DND-41 (cell line): ENCODE measurements at regions not wholly inside any gene's neighbourhood (a gene's known extent, or its start where the extent isn't known, plus 50 kb on each side); places are given as distances from the start of the nearest gene placed in this dataset.

Experiments used
- ATAC-seq: fragments of 200-7000 bp; cut with Tn5 transposase; 3 replicates; pipeline ENCODE4 v1.9.1; 2021; ENCODE audit warnings: low read depth; ENCODE audit not compliant: insufficient read depth
- DNase-seq: peaks from one replicate; pipeline ENCODE4 v3.0.0-alpha.2; 2020
- H2AFZ ChIP-seq: 2 replicates; pipeline ENCODE4 v1.6.0; 2012; ENCODE audit warnings: low read depth, low read length
- H3K27ac ChIP-seq: 2 replicates; pipeline ENCODE4 v1.5.1; 2012; ENCODE audit warnings: low read length, inconsistent platforms
- H3K27me3 ChIP-seq: fragments of 200-600 bp; sonication (generic); 2 replicates; pipeline ENCODE4 v1.6.0; 2012; ENCODE audit warnings: low read length, mild to moderate bottlenecking, inconsistent platforms; ENCODE audit not compliant: insufficient read depth, poor library complexity
- H3K36me3 ChIP-seq: 2 replicates; pipeline ENCODE4 v1.5.1; 2012; ENCODE audit warnings: low read length, inconsistent platforms; ENCODE audit not compliant: insufficient read depth
- H3K4me1 ChIP-seq: 2 replicates; pipeline ENCODE4 v1.5.1; 2012; ENCODE audit warnings: mild to moderate bottlenecking, low read length; ENCODE audit not compliant: insufficient read depth
- H3K4me2 ChIP-seq: 2 replicates; pipeline ENCODE4 v1.6.0; 2012; ENCODE audit warnings: mild to moderate bottlenecking, moderate library complexity, low read length, inconsistent platforms; ENCODE audit not compliant: insufficient read depth
- H3K4me3 ChIP-seq, 2 experiments: fragments of 200-600 bp in 1 of 2; shearing (Covaris generic) in 1 of 2; 2 replicates each; pipeline ENCODE4 v1.5.1; 2012 to 2016; ENCODE audit warnings: inconsistent platforms in 2 of 2, low read length in 2 of 2, mild to moderate bottlenecking in 2 of 2, low read depth in 1 of 2, moderate library complexity in 1 of 2
- H3K79me2 ChIP-seq: 2 replicates; pipeline ENCODE4 v1.6.0; 2012; ENCODE audit warnings: low read length, inconsistent platforms; ENCODE audit not compliant: insufficient read depth
- H3K9ac ChIP-seq: 2 replicates; pipeline ENCODE4 v1.6.0; 2012; ENCODE audit warnings: low read depth, mild to moderate bottlenecking, inconsistent platforms, low read length, moderate library complexity
- H3K9me3 ChIP-seq: 2 replicates; pipeline ENCODE4 v1.5.1; 2012; ENCODE audit warnings: low read length, moderate library complexity, mild to moderate bottlenecking, inconsistent platforms; ENCODE audit not compliant: insufficient read depth, severe bottlenecking
- H4K20me1 ChIP-seq: 2 replicates; pipeline ENCODE4 v1.6.0; 2012; ENCODE audit warnings: low read length; ENCODE audit not compliant: insufficient read depth
- CTCF ChIP-seq: IDR thresholded peaks from 2 replicates; pipeline ENCODE4 v1.5.1; 2012; ENCODE audit warnings: borderline replicate concordance, low read length, moderate library complexity, mild to moderate bottlenecking; ENCODE audit not compliant: poor library complexity, severe bottlenecking; ENCODE audit errors: extremely low read depth
- EZH2 ChIP-seq: IDR thresholded peaks from 3 replicates; pipeline ENCODE4 v1.6.1; 2012; ENCODE audit warnings: borderline replicate concordance, low read depth, mild to moderate bottlenecking, moderate library complexity, low read length, inconsistent platforms; ENCODE audit not compliant: severe bottlenecking

GRCh38 chr10:121168545-121169216 is 317.5 kb downstream of the WDR11 start:
- no peaks in the 10 kb centered on the region for H3K36me3 ChIP-seq
- DNase-seq = no peak
- H3K27me3 ChIP-seq = no peaks in the 10 kb centered on the region
- H3K9ac ChIP-seq = no peak overlapping the region
- H3K4me2 ChIP-seq = no peak overlapping the region
- H3K9me3 ChIP-seq = no peaks in the 10 kb centered on the region
- no peak overlapping the region for H3K27ac ChIP-seq
- no peak for ATAC-seq
- no peak overlapping the region for H2AFZ ChIP-seq
- no peak overlapping the region for H3K4me3 ChIP-seq
- H4K20me1 ChIP-seq = no peaks in the 10 kb centered on the region
- H3K4me1 ChIP-seq = no peaks in the 10 kb centered on the region
- no peak for TF ChIP-seq CTCF
- no peak for TF ChIP-seq EZH2
- no peaks in the 10 kb centered on the region for H3K79me2 ChIP-seq

GRCh38 chr10:121169406-121169805 is 318.2 kb downstream of the WDR11 start:
- ATAC-seq (no peak), DNase-seq (no peak)
- Histone ChIP-seq H3K4me2 (no peak overlapping the region), H3K4me1 (no peaks in the 10 kb centered on the region), H4K20me1 (no peaks in the 10 kb centered on the region), H3K9ac (no peak overlapping the region), H3K79me2 (no peaks in the 10 kb centered on the region), H3K9me3 (no peaks in the 10 kb centered on the region), H3K4me3 (no peak overlapping the region), H3K36me3 (no peaks in the 10 kb centered on the region), H3K27ac (no peak overlapping the region), H3K27me3 (no peaks in the 10 kb centered on the region), H2AFZ (no peak overlapping the region)
- TF ChIP-seq EZH2 (no peak), CTCF (no peak)

GRCh38 chr10:121171825-121172787 is 320.9 kb downstream of the WDR11 start:
- DNase-seq (no peak), ATAC-seq (no peak)
- Histone ChIP-seq H2AFZ (no peak overlapping the region), H3K79me2 (no peaks in the 10 kb centered on the region), H3K4me1 (no peaks in the 10 kb centered on the region), H4K20me1 (no peaks in the 10 kb centered on the region), H3K9ac (no peak overlapping the region), H3K4me2 (no peak overlapping the region), H3K27ac (no peak overlapping the region), H3K27me3 (no peaks in the 10 kb centered on the region), H3K9me3 (no peaks in the 10 kb centered on the region), H3K36me3 (no peaks in the 10 kb centered on the region), H3K4me3 (no peak overlapping the region)
- TF ChIP-seq CTCF (no peak), EZH2 (no peak)
